CD4-positive, CD25-positive, alpha-beta regulatory T cell (primary cell): ENCODE measurements at regions not wholly inside any gene's neighbourhood (a gene's known extent, or its start where the extent isn't known, plus 50 kb on each side); places are given as distances from the start of the nearest gene placed in this dataset.
A peak's percentile ranks its signal among the peaks of the same experiment; 100 is the strongest.

Experiments
- ATAC-seq, 2 donors: fragments of 150-1000 bp; cut with Tn5 transposase; one replicate each; pipeline ENCODE4 v1.10.0; 2021; ENCODE audit warnings: low read depth in 2 of 2, moderate number of reproducible peaks in 2 of 2, moderate library complexity in 1 of 2
- DNase-seq, 3 donors: peaks; one replicate each; pipeline versions ENCODE4 v3.0.0 to v3.0.0-alpha.2; 2012 to 2022; ENCODE audit warnings: mixed read lengths in 1 of 3
- H3K27ac ChIP-seq: one replicate; pipeline ENCODE4 v1.7.0; 2013; ENCODE audit warnings: mild to moderate bottlenecking, low read length; ENCODE audit not compliant: insufficient read depth, poor library complexity, severe bottlenecking
- H3K27me3 ChIP-seq: one replicate; pipeline ENCODE4 v1.7.0; 2013; ENCODE audit warnings: low read length; ENCODE audit not compliant: control insufficient read depth, insufficient read depth
- H3K36me3 ChIP-seq: one replicate; pipeline ENCODE4 v1.7.0; 2013; ENCODE audit warnings: mild to moderate bottlenecking, low read length, moderate library complexity; ENCODE audit not compliant: control insufficient read depth, insufficient read depth
- H3K4me1 ChIP-seq: 2 replicates; pipeline ENCODE4 v1.7.0; 2013; ENCODE audit warnings: mild to moderate bottlenecking, low read length; ENCODE audit not compliant: insufficient read depth, control insufficient read depth, poor library complexity, severe bottlenecking
- H3K4me3 ChIP-seq: one replicate; pipeline ENCODE4 v1.7.0; 2013; ENCODE audit warnings: low read depth, mild to moderate bottlenecking, low read length, moderate library complexity
- H3K9me3 ChIP-seq, 2 experiments: 1 replicate in 1 of 2; 2 replicates in 1 of 2; pipeline ENCODE4 v1.7.0; 2013; ENCODE audit warnings: low read length in 2 of 2, mild to moderate bottlenecking in 1 of 2, moderate library complexity in 1 of 2; ENCODE audit not compliant: control insufficient read depth in 2 of 2
- H3K27ac Mint-ChIP-seq, 3 donors: one replicate each; pipeline ENCODE4 v1.8.0; 2020 to 2022; ENCODE audit warnings: mild to moderate bottlenecking in 3 of 3, mixed read lengths in 3 of 3, moderate library complexity in 2 of 3
- H3K27me3 Mint-ChIP-seq: one replicate; pipeline ENCODE4 v1.8.0; 2022; ENCODE audit warnings: mild to moderate bottlenecking, mixed read lengths
- H3K36me3 Mint-ChIP-seq: one replicate; pipeline ENCODE4 v1.8.0; 2020; ENCODE audit warnings: mixed read lengths
- H3K4me1 Mint-ChIP-seq, 4 donors: one replicate each; pipeline ENCODE4 v1.8.0; 2020 to 2022; ENCODE audit warnings: mixed read lengths in 4 of 4, mild to moderate bottlenecking in 1 of 4
- H3K4me3 Mint-ChIP-seq, 4 donors: one replicate each; pipeline ENCODE4 v1.8.0; 2020 to 2022; ENCODE audit warnings: mild to moderate bottlenecking in 4 of 4, mixed read lengths in 4 of 4, moderate library complexity in 3 of 4
- H3K9me3 Mint-ChIP-seq, 7 donors: one replicate each; pipeline ENCODE4 v1.8.0; 2020 to 2022; ENCODE audit warnings: mixed read lengths in 7 of 7, mild to moderate bottlenecking in 3 of 7, moderate library complexity in 2 of 7

- H3K27ac ChIP-seq = no peak overlapping the region
- Mint-ChIP-seq H3K27ac (peak overlapping the region in 1 of 3 donors; percentile 26), H3K4me3 (no peak overlapping the region), H3K36me3 (no peaks in the 10 kb centered on the region), H3K9me3 (peaks cover 0 to 15% (median 5%) of the 10 kb centered on the region in 7 donors), H3K4me1 (no peaks in the 10 kb centered on the region), H3K27me3 (no peaks in the 10 kb centered on the region)
- H3K36me3 ChIP-seq = no peaks in the 10 kb centered on the region
- H3K4me3 ChIP-seq = no peak overlapping the region
- no peak for ATAC-seq
- DNase-seq = no peak
- H3K27me3 ChIP-seq = no peaks in the 10 kb centered on the region
- no peaks in the 10 kb centered on the region for H3K9me3 ChIP-seq
- no peaks in the 10 kb centered on the region for H3K4me1 ChIP-seq
These were observed 70.6 kb downstream of the FSCB start for GRCh38 chr14:44436458-44436857.

- H3K4me1 Mint-ChIP-seq = no peaks in the 10 kb centered on the region
- Histone ChIP-seq H3K9me3 (peaks cover 0 to 4% of the 10 kb centered on the region in 2 experiments), H3K4me3 (no peak overlapping the region), H3K4me1 (no peaks in the 10 kb centered on the region), H3K27ac (no peak overlapping the region), H3K36me3 (no peaks in the 10 kb centered on the region), H3K27me3 (no peaks in the 10 kb centered on the region)
- no peaks in the 10 kb centered on the region for H3K27me3 Mint-ChIP-seq
- no peak for ATAC-seq
- no peak for DNase-seq
- H3K4me3 Mint-ChIP-seq = no peak overlapping the region
- H3K36me3 Mint-ChIP-seq = no peaks in the 10 kb centered on the region
- peaks cover 0 to 21% (median 6%) of the 10 kb centered on the region in 7 donors for H3K9me3 Mint-ChIP-seq
- H3K27ac Mint-ChIP-seq = no peak overlapping the region
These were observed 78.7 kb downstream of the FSCB start for GRCh38 chr14:44428231-44428945.

- no peaks in the 10 kb centered on the region for H3K27me3 Mint-ChIP-seq
- no peaks in the 10 kb centered on the region for H3K4me1 Mint-ChIP-seq
- no peak overlapping the region for H3K27ac Mint-ChIP-seq
These were observed 84.4 kb downstream of the FSCB start for GRCh38 chr14:44422699-44423098.

GRCh38 chr14:44420226-44420625 is 86.9 kb downstream of the FSCB start:
- Mint-ChIP-seq H3K4me1 (no peaks in the 10 kb centered on the region), H3K27ac (no peak overlapping the region), H3K4me3 (no peak overlapping the region), H3K27me3 (no peaks in the 10 kb centered on the region), H3K9me3 (peaks cover 2 to 38% (median 15%) of the 10 kb centered on the region in 7 donors), H3K36me3 (no peaks in the 10 kb centered on the region)
- Histone ChIP-seq H3K36me3 (no peaks in the 10 kb centered on the region), H3K4me3 (no peak overlapping the region), H3K27me3 (no peaks in the 10 kb centered on the region), H3K4me1 (no peaks in the 10 kb centered on the region), H3K9me3 (peaks cover 0 to 9% of the 10 kb centered on the region in 2 experiments), H3K27ac (no peak overlapping the region)
- DNase-seq (no peak), ATAC-seq (no peak)

More at GRCh38 chr14:44422699-44423098, 84.4 kb downstream of the FSCB start:
- Histone ChIP-seq H3K27ac (no peak overlapping the region), H3K27me3 (no peaks in the 10 kb centered on the region), H3K9me3 (peaks cover 0 to 7% of the 10 kb centered on the region in 2 experiments), H3K36me3 (no peaks in the 10 kb centered on the region), H3K4me3 (no peak overlapping the region), H3K4me1 (no peaks in the 10 kb centered on the region)
- H3K4me3 Mint-ChIP-seq = no peak overlapping the region
- peaks cover 3 to 27% (median 7%) of the 10 kb centered on the region in 7 donors for H3K9me3 Mint-ChIP-seq
- no peak for DNase-seq
- H3K36me3 Mint-ChIP-seq = no peaks in the 10 kb centered on the region
- no peak for ATAC-seq

- peaks cover 2 to 40% (median 15%) of the 10 kb centered on the region in 7 donors for H3K9me3 Mint-ChIP-seq
- H3K36me3 Mint-ChIP-seq = no peaks in the 10 kb centered on the region
- Histone ChIP-seq H3K9me3 (peaks cover 0 to 5% of the 10 kb centered on the region in 2 experiments), H3K4me1 (no peaks in the 10 kb centered on the region), H3K36me3 (no peaks in the 10 kb centered on the region), H3K27ac (no peak overlapping the region), H3K4me3 (no peak overlapping the region), H3K27me3 (no peaks in the 10 kb centered on the region)
- DNase-seq (no peak), ATAC-seq (no peak)
- H3K27ac Mint-ChIP-seq = no peak overlapping the region
- no peak overlapping the region for H3K4me3 Mint-ChIP-seq
- no peaks in the 10 kb centered on the region for H3K4me1 Mint-ChIP-seq
- H3K27me3 Mint-ChIP-seq = no peaks in the 10 kb centered on the region
These were observed 88.2 kb downstream of the FSCB start for GRCh38 chr14:44418856-44419255.

GRCh38 chr14:44417809-44418208 is 89.3 kb downstream of the FSCB start:
- H3K4me3 ChIP-seq = no peak overlapping the region
- no peaks in the 10 kb centered on the region for H3K27me3 Mint-ChIP-seq
- H3K36me3 Mint-ChIP-seq = no peaks in the 10 kb centered on the region
- no peak overlapping the region for H3K27ac Mint-ChIP-seq
- no peak overlapping the region for H3K4me3 Mint-ChIP-seq
- peaks cover 0 to 5% of the 10 kb centered on the region in 2 experiments for H3K9me3 ChIP-seq
- DNase-seq = no peak
- H3K9me3 Mint-ChIP-seq = peaks cover 3 to 31% (median 9%) of the 10 kb centered on the region in 7 donors
- no peaks in the 10 kb centered on the region for H3K4me1 ChIP-seq
- no peak for ATAC-seq
- H3K27ac ChIP-seq = no peak overlapping the region
- H3K36me3 ChIP-seq = no peaks in the 10 kb centered on the region
- H3K4me1 Mint-ChIP-seq = no peaks in the 10 kb centered on the region
- no peaks in the 10 kb centered on the region for H3K27me3 ChIP-seq

GRCh38 chr14:44414646-44415045 is 92.4 kb downstream of the FSCB start:
- no peaks in the 10 kb centered on the region for H3K4me1 ChIP-seq
- DNase-seq (no peak), ATAC-seq (no peak)
- Mint-ChIP-seq H3K4me3 (no peak overlapping the region), H3K36me3 (no peaks in the 10 kb centered on the region), H3K27ac (no peak overlapping the region), H3K27me3 (no peaks in the 10 kb centered on the region), H3K4me1 (no peaks in the 10 kb centered on the region), H3K9me3 (peaks cover 3 to 23% (median 10%) of the 10 kb centered on the region in 7 donors)
- no peak overlapping the region for H3K27ac ChIP-seq
- H3K36me3 ChIP-seq = no peaks in the 10 kb centered on the region
- H3K4me3 ChIP-seq = no peak overlapping the region
- H3K9me3 ChIP-seq = peaks cover 0 to 5% of the 10 kb centered on the region in 2 experiments
- H3K27me3 ChIP-seq = no peaks in the 10 kb centered on the region
